ENCODE measurements at regions not wholly inside any gene's neighbourhood (a gene's known extent, or its start where the extent isn't known, plus 50 kb on each side); places are given as distances from the start of the nearest gene placed in this dataset.

GRCh38 chr7:41524876-41525275 is 178.0 kb downstream of the INHBA start:
- CTCF ChIA-PET (ENCODE audit: unreplicated experiment) = no interaction called here
- BruUV-seq (replicated peaks) = no TSS peak
- intact Hi-C loops (cut with micrococcal nuclease; ENCODE audit: unreplicated experiment) = no loop called here

GRCh38 chr7:41520445-41520844 is 182.4 kb downstream of the INHBA start:
- Histone ChIP-seq H2AFZ (ENCODE audit: low read length) (no peak overlapping the region), H3K4me3 (ENCODE audit: low read depth, low read length, poor library complexity, severe bottlenecking) (no peak overlapping the region), H4K20me1 (ENCODE audit: insufficient read depth, low read length) (no peaks in the 10 kb centered on the region), H3K27ac (ENCODE audit: low read depth, low read length, poor library complexity, severe bottlenecking) (no peak overlapping the region), H3K4me1 (ENCODE audit: insufficient read depth, low read length, poor library complexity, severe bottlenecking) (no peaks in the 10 kb centered on the region), H3K4me2 (ENCODE audit: low read length) (no peak overlapping the region), H3K36me3 (ENCODE audit: insufficient read depth, low read length) (no peaks in the 10 kb centered on the region), H3K9me3 (ENCODE audit: low read length) (no peaks in the 10 kb centered on the region), H3K9me2 (ENCODE audit: insufficient read depth, low read length) (no peaks in the 10 kb centered on the region), H3K79me2 (ENCODE audit: insufficient read depth, low read depth, low read length) (no peaks in the 10 kb centered on the region)
- intact Hi-C loops (cut with micrococcal nuclease; ENCODE audit: unreplicated experiment) = no loop called here
- ChIA-PET POLR2A (no interaction called here), CTCF (ENCODE audit: unreplicated experiment) (no interaction called here)
- no TSS peak for BruUV-seq (replicated peaks)
- TF ChIP-seq CTCF (conservative IDR thresholded peaks at IDR 0.05; ENCODE audit: low read length) (no peak), EZH2phosphoT487 (IDR thresholded peaks at IDR 0.05; ENCODE audit: borderline replicate concordance, low read depth, low read length) (no peak)
- no peak for DNase-seq (ENCODE audit: low spot score)

More at GRCh38 chr7:41524876-41525275, 178.0 kb downstream of the INHBA start:
- H3K4me2 ChIP-seq (ENCODE audit: low read length) = no peak overlapping the region
- H4K20me1 ChIP-seq (ENCODE audit: insufficient read depth, low read length) = no peaks in the 10 kb centered on the region
- no peaks in the 10 kb centered on the region for H3K4me1 ChIP-seq (ENCODE audit: insufficient read depth, low read length, poor library complexity, severe bottlenecking)
- TF ChIP-seq CTCF (conservative IDR thresholded peaks at IDR 0.05; ENCODE audit: low read length) = no peak
- TF ChIP-seq EZH2phosphoT487 (IDR thresholded peaks at IDR 0.05; ENCODE audit: borderline replicate concordance, low read depth, low read length) = no peak
- H3K9me2 ChIP-seq (ENCODE audit: insufficient read depth, low read length) = no peaks in the 10 kb centered on the region
- H3K9me3 ChIP-seq (ENCODE audit: low read length) = no peaks in the 10 kb centered on the region
- H3K36me3 ChIP-seq (ENCODE audit: insufficient read depth, low read length) = no peaks in the 10 kb centered on the region
- DNase-seq (ENCODE audit: low spot score) = no peak
- POLR2A ChIA-PET = interaction anchor here (0.6 kb wide), 1 partner anchor 1166 kb away, joined by 3 read pairs; no protein-coding TSS in a partner anchor
- no peak overlapping the region for H2AFZ ChIP-seq (ENCODE audit: low read length)
- no peak overlapping the region for H3K27ac ChIP-seq (ENCODE audit: low read depth, low read length, poor library complexity, severe bottlenecking)
- no peaks in the 10 kb centered on the region for H3K79me2 ChIP-seq (ENCODE audit: insufficient read depth, low read depth, low read length)
- no peak overlapping the region for H3K4me3 ChIP-seq (ENCODE audit: low read depth, low read length, poor library complexity, severe bottlenecking)

GRCh38 chr7:41517771-41518170 is 185.1 kb downstream of the INHBA start:
- Histone ChIP-seq H3K79me2 (ENCODE audit: insufficient read depth, low read depth, low read length) (no peaks in the 10 kb centered on the region), H3K4me2 (ENCODE audit: low read length) (no peak overlapping the region), H3K4me1 (ENCODE audit: insufficient read depth, low read length, poor library complexity, severe bottlenecking) (no peaks in the 10 kb centered on the region), H3K4me3 (ENCODE audit: low read depth, low read length, poor library complexity, severe bottlenecking) (no peak overlapping the region), H3K9me3 (ENCODE audit: low read length) (no peaks in the 10 kb centered on the region), H3K36me3 (ENCODE audit: insufficient read depth, low read length) (no peaks in the 10 kb centered on the region), H3K27ac (ENCODE audit: low read depth, low read length, poor library complexity, severe bottlenecking) (no peak overlapping the region), H2AFZ (ENCODE audit: low read length) (no peak overlapping the region), H3K9me2 (ENCODE audit: insufficient read depth, low read length) (no peaks in the 10 kb centered on the region), H4K20me1 (ENCODE audit: insufficient read depth, low read length) (no peaks in the 10 kb centered on the region)
- intact Hi-C loops (cut with micrococcal nuclease; ENCODE audit: unreplicated experiment) = no loop called here
- POLR2A ChIA-PET = interaction anchor here (0.7 to 1.0 kb wide), 2 partner anchors 12 to 192 kb away, joined by 3 to 4 read pairs; no protein-coding TSS in a partner anchor
- CTCF ChIA-PET (ENCODE audit: unreplicated experiment) = no interaction called here
- no peak for TF ChIP-seq CTCF (conservative IDR thresholded peaks at IDR 0.05; ENCODE audit: low read length)
- TF ChIP-seq EZH2phosphoT487 (IDR thresholded peaks at IDR 0.05; ENCODE audit: borderline replicate concordance, low read depth, low read length) = no peak
- no TSS peak for BruUV-seq (replicated peaks)
- DNase-seq (ENCODE audit: low spot score) = no peak
